GM23338 (cell line): ENCODE measurements at regions not wholly inside any gene's neighbourhood (a gene's known extent, or its start where the extent isn't known, plus 50 kb on each side); places are given as distances from the start of the nearest gene placed in this dataset.

Experiments
- ATAC-seq: fragments of 200-7000 bp; cut with Tn5 transposase; 3 replicates; pipeline ENCODE4 v1.9.1; 2020
- DNase-seq: peaks from one replicate; pipeline ENCODE4 v3.0.0-alpha.2; 2015; ENCODE audit warnings: low spot score
- H2AFZ ChIP-seq: fragments of 200-600 bp; sonication (generic); 2 replicates; pipeline ENCODE4 v1.8.0; 2016; ENCODE audit warnings: antibody characterized with exemption, mild to moderate bottlenecking, moderate library complexity
- H3F3A ChIP-seq: fragments of 200-600 bp; sonication (generic); replicated peaks from 2 replicates; pipeline ENCODE4 v1.8.0; 2017; ENCODE audit warnings: antibody characterized with exemption, mixed run types, low read depth
- H3K27ac ChIP-seq: fragments of 200-600 bp; sonication (generic); 2 replicates; pipeline ENCODE4 v1.6.1; 2016; ENCODE audit warnings: low read depth
- H3K27me3 ChIP-seq: fragments of 200-600 bp; sonication (generic); 2 replicates; pipeline ENCODE4 v1.8.0; 2016; ENCODE audit warnings: mild to moderate bottlenecking, mixed run types, moderate library complexity; ENCODE audit not compliant: insufficient read depth
- H3K36me3 ChIP-seq: fragments of 200-600 bp; sonication (generic); 2 replicates; pipeline ENCODE4 v1.8.0; 2016; ENCODE audit warnings: mild to moderate bottlenecking; ENCODE audit not compliant: insufficient read depth
- H3K4me1 ChIP-seq: fragments of 200-600 bp; sonication (generic); 2 replicates; pipeline ENCODE4 v1.8.0; 2016; ENCODE audit warnings: mild to moderate bottlenecking, moderate library complexity; ENCODE audit not compliant: insufficient read depth
- H3K4me2 ChIP-seq: fragments of 200-600 bp; sonication (generic); 2 replicates; pipeline ENCODE4 v1.7.1; 2017; ENCODE audit warnings: mixed run types
- H3K4me3 ChIP-seq: fragments of 200-600 bp; sonication (generic); 2 replicates; pipeline ENCODE4 v1.6.1; 2016; ENCODE audit warnings: mixed run types
- H3K79me2 ChIP-seq: fragments of 200-600 bp; sonication (generic); replicated peaks from 2 replicates; pipeline ENCODE4 v1.8.0; 2017; ENCODE audit warnings: mild to moderate bottlenecking; ENCODE audit not compliant: insufficient read depth
- H3K9me2 ChIP-seq: fragments of 200-600 bp; sonication (generic); 2 replicates; pipeline ENCODE4 v1.8.0; 2017; ENCODE audit not compliant: insufficient read depth
- H4K20me1 ChIP-seq: fragments of 200-600 bp; sonication (generic); replicated peaks from 2 replicates; pipeline ENCODE4 v1.8.0; 2017; ENCODE audit warnings: mild to moderate bottlenecking; ENCODE audit not compliant: insufficient read depth
- H3K27ac Mint-ChIP-seq: 2 replicates; pipeline ENCODE4 v1.8.0; 2020; ENCODE audit warnings: inconsistent platforms, mild to moderate bottlenecking, moderate library complexity, mixed read lengths
- H3K27me3 Mint-ChIP-seq: 3 replicates; pipeline ENCODE4 v1.8.0; 2022; ENCODE audit warnings: low read depth, mild to moderate bottlenecking, moderate library complexity, mixed read lengths, inconsistent platforms; ENCODE audit not compliant: insufficient read depth, poor library complexity
- H3K36me3 Mint-ChIP-seq: 3 replicates; pipeline ENCODE4 v1.8.0; 2021; ENCODE audit warnings: low read depth, mild to moderate bottlenecking, inconsistent platforms, moderate library complexity, mixed read lengths
- H3K4me1 Mint-ChIP-seq: 3 replicates; pipeline ENCODE4 v1.8.0; 2020; ENCODE audit warnings: mild to moderate bottlenecking, inconsistent platforms, mixed read lengths
- H3K4me3 Mint-ChIP-seq: 3 replicates; pipeline ENCODE4 v1.8.0; 2021; ENCODE audit warnings: moderate library complexity, mild to moderate bottlenecking, inconsistent platforms, mixed read lengths
- H3K9me3 Mint-ChIP-seq: 3 replicates; pipeline ENCODE4 v1.8.0; 2020; ENCODE audit warnings: moderate library complexity, mild to moderate bottlenecking, inconsistent platforms, mixed read lengths
- CREB1 ChIP-seq: fragments of 250-450 bp; sonication (Bioruptor Pico); IDR thresholded peaks from 2 replicates; pipeline ENCODE4 v1.5.0; 2020; ENCODE audit warnings: low read depth, mild to moderate bottlenecking, moderate library complexity
- EZH2 ChIP-seq: fragments of 200-600 bp; sonication (generic); IDR thresholded peaks from one replicate; pipeline ENCODE4 v1.8.0; 2017; ENCODE audit warnings: antibody characterized with exemption, mild to moderate bottlenecking, low read depth; ENCODE audit not compliant: unreplicated experiment
- NANOG ChIP-seq: IDR thresholded peaks from 2 replicates; pipeline ENCODE4 v1.6.1; 2016; ENCODE audit warnings: antibody characterized with exemption, borderline replicate concordance
- POLR2AphosphoS5 ChIP-seq: IDR thresholded peaks from 2 replicates; pipeline ENCODE4 v1.6.1; 2016; ENCODE audit warnings: antibody characterized with exemption, low read depth
- STAT1 ChIP-seq: IDR thresholded peaks from one replicate; pipeline ENCODE4 v1.6.1; 2016; ENCODE audit warnings: antibody characterized with exemption; ENCODE audit not compliant: unreplicated experiment
- ZNF114 ChIP-seq: fragments of 250-450 bp; sonication (Bioruptor Pico); IDR thresholded peaks from 2 replicates; pipeline ENCODE4 v1.5.0; 2020; ENCODE audit warnings: mild to moderate bottlenecking, moderate library complexity
- TF ChIP-seq, protein P1 (sequence below), 2 experiments: fragments of 200-600 bp in 1 of 2; sonication (generic) in 1 of 2; conservative IDR thresholded peaks; 2 replicates each; pipeline versions ENCODE4 v1.5.1 to v1.6.1; 2016 to 2017; ENCODE audit warnings: antibody characterized with exemption in 2 of 2, low read depth in 2 of 2, mild to moderate bottlenecking in 2 of 2, moderate library complexity in 1 of 2
- TF ChIP-seq, protein P2 (sequence below): IDR thresholded peaks from one replicate; pipeline ENCODE4 v1.6.1; 2018; ENCODE audit warnings: antibody characterized with exemption; ENCODE audit not compliant: unreplicated experiment
- TF ChIP-seq, protein P3 (sequence below): fragments of 250-450 bp; sonication (Bioruptor Pico); IDR thresholded peaks from 2 replicates; pipeline ENCODE4 v1.5.0; 2020; ENCODE audit warnings: mild to moderate bottlenecking, moderate library complexity

DNA sequence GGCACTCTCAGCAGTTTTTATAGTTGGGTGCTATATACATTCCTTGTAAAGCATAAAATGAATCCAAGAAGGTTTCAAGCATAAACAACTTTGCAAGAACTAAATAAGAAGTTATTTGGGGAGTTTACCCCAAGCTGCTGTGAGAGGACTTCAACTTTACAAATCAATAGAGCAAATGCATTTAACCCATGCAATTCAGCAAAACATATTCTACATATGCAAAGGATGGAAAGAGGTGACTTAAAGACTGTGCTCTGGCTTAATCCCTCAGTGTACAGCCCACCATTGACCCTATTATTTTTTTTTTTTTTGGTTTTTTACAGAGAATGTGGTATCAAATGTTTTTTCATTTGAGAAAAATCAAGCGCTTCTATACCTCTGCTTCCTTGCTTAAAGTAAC is 736.5 kb downstream of the CETN3 start:
- peaks cover 4% of the 10 kb centered on the region; the same call in 2 of the 3 replicates for H3K9me3 Mint-ChIP-seq
- Histone ChIP-seq H3K4me1 (peaks cover 25% of the 10 kb centered on the region), H3K27ac (peak overlapping the region; percentile 58), H3K27me3 (no peaks in the 10 kb centered on the region), H4K20me1 (no peaks in the 10 kb centered on the region), H2AFZ (no peak overlapping the region), H3K4me3 (no peak overlapping the region), H3K79me2 (no peaks in the 10 kb centered on the region), H3K4me2 (peak overlapping the region; percentile 33), H3F3A (no peaks in the 10 kb centered on the region), H3K9me2 (no peaks in the 10 kb centered on the region), H3K36me3 (no peaks in the 10 kb centered on the region)
- H3K4me3 Mint-ChIP-seq = no peak overlapping the region
- H3K27me3 Mint-ChIP-seq = no peaks in the 10 kb centered on the region
- DNase-seq (no peak), ATAC-seq (peak; percentile 43; the same call in 1 of the 3 replicates)
- peaks cover 24% of the 10 kb centered on the region for H3K4me1 Mint-ChIP-seq
- peaks cover 12% of the 10 kb centered on the region for H3K36me3 Mint-ChIP-seq
- TF ChIP-seq NANOG = 0 out of 2 replicates have a peak, but pooled peaks have one; percentile 29
- no peak for TF ChIP-seq POLR2AphosphoS5
- TF ChIP-seq, protein P1, sequence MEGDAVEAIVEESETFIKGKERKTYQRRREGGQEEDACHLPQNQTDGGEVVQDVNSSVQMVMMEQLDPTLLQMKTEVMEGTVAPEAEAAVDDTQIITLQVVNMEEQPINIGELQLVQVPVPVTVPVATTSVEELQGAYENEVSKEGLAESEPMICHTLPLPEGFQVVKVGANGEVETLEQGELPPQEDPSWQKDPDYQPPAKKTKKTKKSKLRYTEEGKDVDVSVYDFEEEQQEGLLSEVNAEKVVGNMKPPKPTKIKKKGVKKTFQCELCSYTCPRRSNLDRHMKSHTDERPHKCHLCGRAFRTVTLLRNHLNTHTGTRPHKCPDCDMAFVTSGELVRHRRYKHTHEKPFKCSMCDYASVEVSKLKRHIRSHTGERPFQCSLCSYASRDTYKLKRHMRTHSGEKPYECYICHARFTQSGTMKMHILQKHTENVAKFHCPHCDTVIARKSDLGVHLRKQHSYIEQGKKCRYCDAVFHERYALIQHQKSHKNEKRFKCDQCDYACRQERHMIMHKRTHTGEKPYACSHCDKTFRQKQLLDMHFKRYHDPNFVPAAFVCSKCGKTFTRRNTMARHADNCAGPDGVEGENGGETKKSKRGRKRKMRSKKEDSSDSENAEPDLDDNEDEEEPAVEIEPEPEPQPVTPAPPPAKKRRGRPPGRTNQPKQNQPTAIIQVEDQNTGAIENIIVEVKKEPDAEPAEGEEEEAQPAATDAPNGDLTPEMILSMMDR (conservative IDR thresholded peaks at IDR 0.05; ENCODE audit: low read depth in 2 of 2) = no peak
- peak overlapping the region; percentile 96 for H3K27ac Mint-ChIP-seq

DNA sequence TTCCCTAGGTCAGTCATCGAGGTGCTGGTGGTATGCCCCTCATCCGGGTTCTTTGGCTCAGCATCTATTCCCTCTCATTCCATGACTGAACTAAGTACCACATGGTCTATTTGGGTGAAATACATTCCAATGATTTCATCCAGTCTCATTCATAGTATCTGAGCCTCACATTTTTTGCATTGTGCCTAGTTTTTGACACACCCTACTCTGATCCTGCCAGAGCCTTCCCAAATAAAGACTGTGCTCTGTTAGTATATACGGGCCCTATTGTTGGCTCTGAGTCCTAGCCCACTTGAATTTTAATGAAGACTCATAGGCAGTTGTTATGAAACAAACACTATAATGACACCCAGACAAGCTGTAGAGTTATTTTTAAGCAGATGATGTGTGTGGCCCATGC is 740.7 kb downstream of the CETN3 start:
- DNase-seq = no peak
- no peak overlapping the region for H3K4me2 ChIP-seq

More for the DNA sequence above, 740.7 kb downstream of the CETN3 start:
- Histone ChIP-seq H3K9me2 (no peaks in the 10 kb centered on the region), H3K36me3 (0 out of 2 replicates have a peak, but pooled peaks cover 4% of the 10 kb centered on the region), H3K79me2 (no peaks in the 10 kb centered on the region), H3K4me1 (peaks cover 17% of the 10 kb centered on the region), H3F3A (no peaks in the 10 kb centered on the region), H3K4me3 (no peak overlapping the region), H2AFZ (no peak overlapping the region; the same call in 1 of the 2 replicates), H3K27ac (no peak overlapping the region), H3K27me3 (no peaks in the 10 kb centered on the region), H4K20me1 (no peaks in the 10 kb centered on the region)
- Mint-ChIP-seq H3K36me3 (peaks cover 17% of the 10 kb centered on the region; the same call in 2 of the 3 replicates), H3K4me1 (peaks cover 15% of the 10 kb centered on the region), H3K27ac (no peak overlapping the region), H3K4me3 (no peak overlapping the region), H3K9me3 (peaks cover 21% of the 10 kb centered on the region), H3K27me3 (no peaks in the 10 kb centered on the region)
- ATAC-seq = no peak
- no peak for TF ChIP-seq ZNF114 (CRISPR knock-in tag)
- TF ChIP-seq, protein P2, sequence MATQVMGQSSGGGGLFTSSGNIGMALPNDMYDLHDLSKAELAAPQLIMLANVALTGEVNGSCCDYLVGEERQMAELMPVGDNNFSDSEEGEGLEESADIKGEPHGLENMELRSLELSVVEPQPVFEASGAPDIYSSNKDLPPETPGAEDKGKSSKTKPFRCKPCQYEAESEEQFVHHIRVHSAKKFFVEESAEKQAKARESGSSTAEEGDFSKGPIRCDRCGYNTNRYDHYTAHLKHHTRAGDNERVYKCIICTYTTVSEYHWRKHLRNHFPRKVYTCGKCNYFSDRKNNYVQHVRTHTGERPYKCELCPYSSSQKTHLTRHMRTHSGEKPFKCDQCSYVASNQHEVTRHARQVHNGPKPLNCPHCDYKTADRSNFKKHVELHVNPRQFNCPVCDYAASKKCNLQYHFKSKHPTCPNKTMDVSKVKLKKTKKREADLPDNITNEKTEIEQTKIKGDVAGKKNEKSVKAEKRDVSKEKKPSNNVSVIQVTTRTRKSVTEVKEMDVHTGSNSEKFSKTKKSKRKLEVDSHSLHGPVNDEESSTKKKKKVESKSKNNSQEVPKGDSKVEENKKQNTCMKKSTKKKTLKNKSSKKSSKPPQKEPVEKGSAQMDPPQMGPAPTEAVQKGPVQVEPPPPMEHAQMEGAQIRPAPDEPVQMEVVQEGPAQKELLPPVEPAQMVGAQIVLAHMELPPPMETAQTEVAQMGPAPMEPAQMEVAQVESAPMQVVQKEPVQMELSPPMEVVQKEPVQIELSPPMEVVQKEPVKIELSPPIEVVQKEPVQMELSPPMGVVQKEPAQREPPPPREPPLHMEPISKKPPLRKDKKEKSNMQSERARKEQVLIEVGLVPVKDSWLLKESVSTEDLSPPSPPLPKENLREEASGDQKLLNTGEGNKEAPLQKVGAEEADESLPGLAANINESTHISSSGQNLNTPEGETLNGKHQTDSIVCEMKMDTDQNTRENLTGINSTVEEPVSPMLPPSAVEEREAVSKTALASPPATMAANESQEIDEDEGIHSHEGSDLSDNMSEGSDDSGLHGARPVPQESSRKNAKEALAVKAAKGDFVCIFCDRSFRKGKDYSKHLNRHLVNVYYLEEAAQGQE = no peak
- no peak for TF ChIP-seq STAT1
- no peak for TF ChIP-seq POLR2AphosphoS5
- TF ChIP-seq EZH2 = no peak
- TF ChIP-seq CREB1 (CRISPR knock-in tag) = no peak
- TF ChIP-seq, protein P3, sequence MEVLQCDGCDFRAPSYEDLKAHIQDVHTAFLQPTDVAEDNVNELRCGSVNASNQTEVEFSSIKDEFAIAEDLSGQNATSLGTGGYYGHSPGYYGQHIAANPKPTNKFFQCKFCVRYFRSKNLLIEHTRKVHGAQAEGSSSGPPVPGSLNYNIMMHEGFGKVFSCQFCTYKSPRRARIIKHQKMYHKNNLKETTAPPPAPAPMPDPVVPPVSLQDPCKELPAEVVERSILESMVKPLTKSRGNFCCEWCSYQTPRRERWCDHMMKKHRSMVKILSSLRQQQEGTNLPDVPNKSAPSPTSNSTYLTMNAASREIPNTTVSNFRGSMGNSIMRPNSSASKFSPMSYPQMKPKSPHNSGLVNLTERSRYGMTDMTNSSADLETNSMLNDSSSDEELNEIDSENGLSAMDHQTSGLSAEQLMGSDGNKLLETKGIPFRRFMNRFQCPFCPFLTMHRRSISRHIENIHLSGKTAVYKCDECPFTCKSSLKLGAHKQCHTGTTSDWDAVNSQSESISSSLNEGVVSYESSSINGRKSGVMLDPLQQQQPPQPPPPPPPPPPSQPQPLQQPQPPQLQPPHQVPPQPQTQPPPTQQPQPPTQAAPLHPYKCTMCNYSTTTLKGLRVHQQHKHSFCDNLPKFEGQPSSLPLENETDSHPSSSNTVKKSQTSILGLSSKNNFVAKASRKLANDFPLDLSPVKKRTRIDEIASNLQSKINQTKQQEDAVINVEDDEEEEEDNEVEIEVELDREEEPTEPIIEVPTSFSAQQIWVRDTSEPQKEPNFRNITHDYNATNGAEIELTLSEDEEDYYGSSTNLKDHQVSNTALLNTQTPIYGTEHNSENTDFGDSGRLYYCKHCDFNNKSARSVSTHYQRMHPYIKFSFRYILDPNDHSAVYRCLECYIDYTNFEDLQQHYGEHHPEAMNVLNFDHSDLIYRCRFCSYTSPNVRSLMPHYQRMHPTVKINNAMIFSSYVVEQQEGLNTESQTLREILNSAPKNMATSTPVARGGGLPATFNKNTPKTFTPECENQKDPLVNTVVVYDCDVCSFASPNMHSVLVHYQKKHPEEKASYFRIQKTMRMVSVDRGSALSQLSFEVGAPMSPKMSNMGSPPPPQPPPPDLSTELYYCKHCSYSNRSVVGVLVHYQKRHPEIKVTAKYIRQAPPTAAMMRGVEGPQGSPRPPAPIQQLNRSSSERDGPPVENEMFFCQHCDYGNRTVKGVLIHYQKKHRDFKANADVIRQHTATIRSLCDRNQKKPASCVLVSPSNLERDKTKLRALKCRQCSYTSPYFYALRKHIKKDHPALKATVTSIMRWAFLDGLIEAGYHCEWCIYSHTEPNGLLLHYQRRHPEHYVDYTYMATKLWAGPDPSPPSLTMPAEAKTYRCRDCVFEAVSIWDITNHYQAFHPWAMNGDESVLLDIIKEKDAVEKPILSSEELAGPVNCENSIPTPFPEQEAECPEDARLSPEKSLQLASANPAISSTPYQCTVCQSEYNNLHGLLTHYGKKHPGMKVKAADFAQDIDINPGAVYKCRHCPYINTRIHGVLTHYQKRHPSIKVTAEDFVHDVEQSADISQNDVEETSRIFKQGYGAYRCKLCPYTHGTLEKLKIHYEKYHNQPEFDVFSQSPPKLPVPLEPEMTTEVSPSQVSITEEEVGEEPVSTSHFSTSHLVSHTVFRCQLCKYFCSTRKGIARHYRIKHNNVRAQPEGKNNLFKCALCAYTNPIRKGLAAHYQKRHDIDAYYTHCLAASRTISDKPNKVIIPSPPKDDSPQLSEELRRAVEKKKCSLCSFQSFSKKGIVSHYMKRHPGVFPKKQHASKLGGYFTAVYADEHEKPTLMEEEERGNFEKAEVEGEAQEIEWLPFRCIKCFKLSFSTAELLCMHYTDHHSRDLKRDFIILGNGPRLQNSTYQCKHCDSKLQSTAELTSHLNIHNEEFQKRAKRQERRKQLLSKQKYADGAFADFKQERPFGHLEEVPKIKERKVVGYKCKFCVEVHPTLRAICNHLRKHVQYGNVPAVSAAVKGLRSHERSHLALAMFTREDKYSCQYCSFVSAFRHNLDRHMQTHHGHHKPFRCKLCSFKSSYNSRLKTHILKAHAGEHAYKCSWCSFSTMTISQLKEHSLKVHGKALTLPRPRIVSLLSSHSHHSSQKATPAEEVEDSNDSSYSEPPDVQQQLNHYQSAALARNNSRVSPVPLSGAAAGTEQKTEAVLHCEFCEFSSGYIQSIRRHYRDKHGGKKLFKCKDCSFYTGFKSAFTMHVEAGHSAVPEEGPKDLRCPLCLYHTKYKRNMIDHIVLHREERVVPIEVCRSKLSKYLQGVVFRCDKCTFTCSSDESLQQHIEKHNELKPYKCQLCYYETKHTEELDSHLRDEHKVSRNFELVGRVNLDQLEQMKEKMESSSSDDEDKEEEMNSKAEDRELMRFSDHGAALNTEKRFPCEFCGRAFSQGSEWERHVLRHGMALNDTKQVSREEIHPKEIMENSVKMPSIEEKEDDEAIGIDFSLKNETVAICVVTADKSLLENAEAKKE (CRISPR knock-in tag) = no peak
